H1 (cell line): ENCODE measurements at regions not wholly inside any gene's neighbourhood (a gene's known extent, or its start where the extent isn't known, plus 50 kb on each side); places are given as distances from the start of the nearest gene placed in this dataset.

Experiments
- CTCF ChIA-PET: fragments of 300-600 bp; sonication (Branson Sonifier 250); formaldehyde crosslinking; loops from one replicate; lab custom pipeline; 2021; ENCODE audit not compliant: partially characterized antibody; lab: Charles Lee
- POLR2A ChIA-PET: fragments of 300-600 bp; sonication (Branson Sonifier 250); formaldehyde crosslinking; loops from one replicate; lab custom pipeline; 2021; ENCODE audit warnings: inconsistent platforms; ENCODE audit not compliant: partially characterized antibody; lab: Charles Lee
- DNase-seq, 2 experiments: peaks; one replicate each; pipeline versions ENCODE4 v3.0.0 to v3.0.0-alpha.2; 2010 to 2022; ENCODE audit warnings: low spot score in 2 of 2, low read depth in 1 of 2, mixed read lengths in 1 of 2
- FAIRE-seq: peaks from 2 replicates; lab custom pipeline; 2011; peaks lifted over from hg19 to GRCh38; lab: Jason Lieb, UNC
- H2AFZ ChIP-seq: 2 replicates; pipeline ENCODE4 v1.8.1; 2012; ENCODE audit warnings: low read length, inconsistent platforms
- H2AK5ac ChIP-seq: 2 replicates; pipeline ENCODE4 v1.6.1; 2013; ENCODE audit warnings: low read depth, low read length
- H2BK120ac ChIP-seq: replicated peaks from 2 replicates; pipeline ENCODE3; 2013; ENCODE audit warnings: low read depth, low read length, inconsistent platforms
- H2BK12ac ChIP-seq: 2 replicates; pipeline ENCODE4 v1.6.1; 2013; ENCODE audit warnings: low read depth, low read length
- H2BK15ac ChIP-seq: 2 replicates; pipeline ENCODE4 v1.6.1; 2013; ENCODE audit warnings: low read length
- H2BK20ac ChIP-seq: 2 replicates; pipeline ENCODE4 v1.6.1; 2013; ENCODE audit warnings: low read length
- H2BK5ac ChIP-seq: 2 replicates; pipeline ENCODE4 v1.6.1; 2013; ENCODE audit warnings: low read depth, low read length
- H3K14ac ChIP-seq: 2 replicates; pipeline ENCODE4 v1.6.1; 2013; ENCODE audit warnings: inconsistent platforms; ENCODE audit not compliant: insufficient read length
- H3K18ac ChIP-seq: 2 replicates; pipeline ENCODE4 v1.6.1; 2013; ENCODE audit warnings: low read length; ENCODE audit errors: extremely low read depth
- H3K23ac ChIP-seq: 2 replicates; pipeline ENCODE4 v1.6.1; 2013; ENCODE audit warnings: inconsistent platforms; ENCODE audit not compliant: insufficient read length
- H3K23me2 ChIP-seq: 2 replicates; pipeline ENCODE4 v1.6.1; 2013; ENCODE audit warnings: low read depth, low read length
- H3K27ac ChIP-seq: 2 replicates; pipeline ENCODE4 v1.6.1; 2011; ENCODE audit warnings: low read depth, low read length, inconsistent platforms
- H3K27me3 ChIP-seq, 4 experiments: replicated peaks in 1 of 4; 1 replicate in 1 of 4; 2 replicates in 3 of 4; pipeline versions ENCODE4 v1.6.1 to v1.8.1; 2011 to 2013; ENCODE audit warnings: low read length in 3 of 4, mild to moderate bottlenecking in 3 of 4, inconsistent platforms in 2 of 4, mixed read lengths in 2 of 4, moderate library complexity in 1 of 4; ENCODE audit not compliant: control insufficient read depth in 3 of 4, insufficient read depth in 3 of 4; ENCODE audit errors: extremely low read depth in 1 of 4
- H3K36me3 ChIP-seq, 4 experiments: 2 replicates each; pipeline versions ENCODE4 v1.6.1 to v1.8.1; 2011 to 2013; ENCODE audit warnings: mild to moderate bottlenecking in 4 of 4, low read length in 3 of 4, moderate library complexity in 2 of 4, control low read depth in 1 of 4, inconsistent platforms in 1 of 4; ENCODE audit not compliant: insufficient read depth in 4 of 4, control insufficient read depth in 2 of 4
- H3K4ac ChIP-seq: replicated peaks from 2 replicates; pipeline ENCODE3; 2013; ENCODE audit warnings: low read length, low read depth, mixed read lengths, inconsistent platforms; ENCODE audit not compliant: insufficient read length
- H3K4me1 ChIP-seq, 4 experiments: replicated peaks in 1 of 4; 1 replicate in 1 of 4; 2 replicates in 3 of 4; pipeline versions ENCODE4 v1.6.1 to v1.8.1; 2011 to 2013; ENCODE audit warnings: low read length in 3 of 4, inconsistent platforms in 2 of 4, mixed read lengths in 1 of 4; ENCODE audit not compliant: insufficient read depth in 4 of 4, control insufficient read depth in 3 of 4
- H3K4me2 ChIP-seq, 2 experiments: 2 replicates each; pipeline versions ENCODE4 v1.6.1 to v1.8.1; 2011 to 2013; ENCODE audit warnings: low read depth in 2 of 2, low read length in 2 of 2, control low read depth in 1 of 2, inconsistent platforms in 1 of 2, mild to moderate bottlenecking in 1 of 2; ENCODE audit not compliant: insufficient read depth in 1 of 2
- H3K4me3 ChIP-seq, 4 experiments: fragments of 200-600, 300-600 bp in 1 of 4; sonication (generic), shearing (Covaris generic), sonication (Bioruptor Twin) in 1 of 4; 2 replicates each; pipeline versions ENCODE4 v1.5.1 to v1.8.1; 2011 to 2016; ENCODE audit warnings: low read length in 4 of 4, low read depth in 3 of 4, control low read depth in 2 of 4, inconsistent platforms in 2 of 4, mild to moderate bottlenecking in 2 of 4, mixed read lengths in 1 of 4, moderate library complexity in 1 of 4; ENCODE audit not compliant: insufficient read depth in 2 of 4; ENCODE audit errors: extremely low read depth in 1 of 4
- H3K56ac ChIP-seq: replicated peaks from 2 replicates; pipeline ENCODE3; 2013; ENCODE audit warnings: low read depth, mild to moderate bottlenecking, mixed read lengths, low read length, inconsistent platforms; ENCODE audit not compliant: insufficient read length
- H3K79me1 ChIP-seq: 2 replicates; pipeline ENCODE4 v1.6.1; 2013; ENCODE audit warnings: low read depth, low read length, control low read depth
- H3K79me2 ChIP-seq, 2 experiments: 2 replicates each; pipeline versions ENCODE4 v1.6.1 to v1.8.1; 2012 to 2013; ENCODE audit warnings: low read length in 2 of 2, mild to moderate bottlenecking in 2 of 2, inconsistent platforms in 1 of 2; ENCODE audit not compliant: insufficient read depth in 2 of 2, control insufficient read depth in 1 of 2
- H3K9ac ChIP-seq, 4 experiments: replicated peaks in 1 of 4; 1 replicate in 1 of 4; 2 replicates in 3 of 4; pipeline versions ENCODE4 v1.6.1 to v1.8.1; 2011 to 2013; ENCODE audit warnings: low read depth in 3 of 4, low read length in 3 of 4, control low read depth in 2 of 4, mild to moderate bottlenecking in 2 of 4, moderate library complexity in 2 of 4, inconsistent platforms in 1 of 4; ENCODE audit errors: extremely low read depth in 1 of 4
- H3K9me3 ChIP-seq, 2 experiments: 2 replicates each; pipeline versions ENCODE4 v1.6.1 to v1.8.1; 2012 to 2013; ENCODE audit warnings: mild to moderate bottlenecking in 2 of 2, moderate library complexity in 2 of 2, control low read depth in 1 of 2, inconsistent platforms in 1 of 2, low read depth in 1 of 2, low read length in 1 of 2, mixed read lengths in 1 of 2; ENCODE audit not compliant: insufficient read depth in 2 of 2
- H4K20me1 ChIP-seq, 2 experiments: replicated peaks in 1 of 2; 2 replicates each; pipeline versions ENCODE3 to v1.8.1; 2011 to 2013; ENCODE audit warnings: inconsistent platforms in 2 of 2, low read length in 2 of 2, mild to moderate bottlenecking in 1 of 2; ENCODE audit not compliant: insufficient read depth in 2 of 2, control insufficient read depth in 1 of 2
- H4K5ac ChIP-seq: 2 replicates; pipeline ENCODE4 v1.6.1; 2013; ENCODE audit warnings: low read length, low read depth, mixed read lengths, inconsistent platforms; ENCODE audit not compliant: insufficient read length
- H4K8ac ChIP-seq: 2 replicates; pipeline ENCODE4 v1.8.0; 2013; ENCODE audit warnings: mild to moderate bottlenecking, moderate library complexity, low read length, inconsistent platforms; ENCODE audit not compliant: insufficient read depth; ENCODE audit errors: extremely low read depth
- H4K91ac ChIP-seq: replicated peaks from 2 replicates; pipeline ENCODE3; 2013; ENCODE audit warnings: low read length, mixed read lengths, inconsistent platforms; ENCODE audit not compliant: insufficient read length
- CBX8 ChIP-seq: fragments of 300-800, 300-1000 bp; sonication (generic); IDR thresholded peaks from 2 replicates; pipeline ENCODE4 v1.7.1; 2016; ENCODE audit warnings: low read depth, low read length, borderline replicate concordance
- CHD2 ChIP-seq: IDR thresholded peaks from 2 replicates; pipeline ENCODE4 v1.6.1; 2012; ENCODE audit warnings: low read length, improper control_type of control experiment
- HDAC6 ChIP-seq: IDR thresholded peaks from one replicate; pipeline ENCODE4 v1.7.1; 2012; ENCODE audit warnings: low read depth, mild to moderate bottlenecking, inconsistent platforms, low read length, moderate library complexity
- NRF1 ChIP-seq: IDR thresholded peaks from 2 replicates; pipeline ENCODE4 v1.6.1; 2011; ENCODE audit warnings: mild to moderate bottlenecking, low read depth, low read length, improper control_type of control experiment
- SRF ChIP-seq: IDR thresholded peaks from 2 replicates; pipeline ENCODE4 v1.6.1; 2011; ENCODE audit warnings: mild to moderate bottlenecking, low read depth, low read length, moderate library complexity
- TAF1 ChIP-seq: IDR thresholded peaks from 2 replicates; pipeline ENCODE4 v1.6.1; 2011; ENCODE audit warnings: mild to moderate bottlenecking, low read depth, low read length
- TBP ChIP-seq: IDR thresholded peaks from 2 replicates; pipeline ENCODE4 v1.6.1; 2011; ENCODE audit warnings: low read depth, low read length, improper control_type of control experiment
- USF2 ChIP-seq: IDR thresholded peaks from 2 replicates; pipeline ENCODE4 v1.6.1; 2011; ENCODE audit warnings: low read length, improper control_type of control experiment
- WGBS, 2 experiments: shearing (Covaris generic) in 1 of 2; methylation state at CpG; one replicate each; pipeline versions ENCODE4 v1.1.6 to v1.1.7; 2013 to 2015; ENCODE audit warnings: low lambda C conversion rate in 2 of 2, mixed read lengths in 2 of 2, inconsistent platforms in 1 of 2, low coverage in 1 of 2, missing lambda C conversion rate in 1 of 2; ENCODE audit not compliant: insufficient replicate concordance in 2 of 2, insufficient coverage in 1 of 2, insufficient read length in 1 of 2; ENCODE audit errors: extremely low coverage in 1 of 2, missing lambda C conversion rate in 1 of 2; 5-methylcytosine and 5-hydroxymethylcytosine counted together

- H3K4me3 ChIP-seq: no peak overlapping the region
- no peak overlapping the region for H3K23ac ChIP-seq
- H3K79me2 ChIP-seq: no peaks in the 10 kb centered on the region
- H3K14ac ChIP-seq: no peak overlapping the region
- H2BK12ac ChIP-seq: no peak overlapping the region
- peaks cover 0 to 6% of the 10 kb centered on the region in 2 experiments; a peak in 1 of 4 replicates for H3K9me3 ChIP-seq
- H2BK15ac ChIP-seq: no peak overlapping the region
- ChIA-PET CTCF (interaction anchor here (0.9 to 1.2 kb wide), 2 partner anchors 11 to 89 kb away, joined by 3 read pairs; no protein-coding TSS in a partner anchor), POLR2A (no interaction called here)
- no peak overlapping the region for H2AK5ac ChIP-seq
- H2BK5ac ChIP-seq: no peak overlapping the region
- no peak overlapping the region for H3K4ac ChIP-seq
- H4K20me1 ChIP-seq: peaks cover 0 to 2% of the 10 kb centered on the region in 2 experiments
- no peak overlapping the region for H2BK120ac ChIP-seq
- H3K56ac ChIP-seq: peak overlapping the region; percentile 74
- H2AFZ ChIP-seq: no peak overlapping the region
- H3K9ac ChIP-seq: no peak overlapping the region
- peaks cover 14% of the 10 kb centered on the region; the same call in 1 of the 2 replicates for H3K23me2 ChIP-seq
- TF ChIP-seq TAF1 (no peak), CHD2 (no peak), NRF1 (no peak), CBX8 (no peak), USF2 (no peak), HDAC6 (no peak), TBP (no peak), SRF (no peak)
- H3K4me1 ChIP-seq: no peaks in the 10 kb centered on the region
- H4K91ac ChIP-seq: no peak overlapping the region
- FAIRE-seq (no peak), DNase-seq (no peak)
- H3K36me3 ChIP-seq: no peaks in the 10 kb centered on the region
- no peak overlapping the region for H4K5ac ChIP-seq
- no peaks in the 10 kb centered on the region for H3K79me1 ChIP-seq
- H3K4me2 ChIP-seq: no peak overlapping the region
- H3K18ac ChIP-seq: no peak overlapping the region
- H2BK20ac ChIP-seq: no peak overlapping the region
- WGBS, 2 experiments: 76 to 100% methylated on average over 1 of the region's 1 CpG
- no peak overlapping the region for H3K27ac ChIP-seq
- H4K8ac ChIP-seq: no peak overlapping the region
- H3K27me3 ChIP-seq: no peaks in the 10 kb centered on the region; a peak in 1 of 7 replicates
These were observed 972.7 kb downstream of the BRD1 start for GRCh38 chr22:48855013-48855412.
